PC-3 (cell line): ENCODE measurements at regions not wholly inside any gene's neighbourhood (a gene's known extent, or its start where the extent isn't known, plus 50 kb on each side); places are given as distances from the start of the nearest gene placed in this dataset.

Experiments
- ATAC-seq: fragments of 200-7000 bp; cut with Tn5 transposase; 2 replicates; pipeline ENCODE4 v1.9.1; 2020; ENCODE audit warnings: mild to moderate bottlenecking, moderate library complexity
- BruUV-seq: library from RNA; stranded (reverse); fragments of 400-500 nt; replicated peaks from 2 replicates; lab custom pipeline; 2021; lab: Mats Ljungman, UMichigan
- CTCF ChIA-PET: fragments of 300-600 bp; sonication (Branson Sonifier 250); formaldehyde crosslinking; loops from one replicate; lab custom pipeline; 2022; ENCODE audit warnings: antibody characterized with exemption; lab: Charles Lee
- POLR2A ChIA-PET: fragments of 300-600 bp; sonication (Branson Sonifier 250); formaldehyde crosslinking; loops from one replicate; lab custom pipeline; 2022; ENCODE audit warnings: antibody characterized with exemption; ENCODE audit not compliant: unreplicated experiment; lab: Charles Lee
- DNase-seq: peaks from one replicate; pipeline ENCODE4 v3.0.0-alpha.2; 2015
- H2AFZ ChIP-seq: fragments of 300-600 bp; sonication (generic); 2 replicates; pipeline ENCODE4 v1.6.0; 2016; ENCODE audit warnings: antibody characterized with exemption, low read length
- H3F3A ChIP-seq: fragments of 300-600 bp; sonication (generic); one replicate; pipeline ENCODE4 v1.6.0; 2017; ENCODE audit warnings: antibody characterized with exemption, low read length, control low read depth, mild to moderate bottlenecking; ENCODE audit not compliant: unreplicated experiment
- H3K27ac ChIP-seq: fragments of 300-600 bp; sonication (generic); 2 replicates; pipeline ENCODE4 v1.5.1; 2016; ENCODE audit warnings: mild to moderate bottlenecking, low read length
- H3K27me3 ChIP-seq: fragments of 300-600 bp; sonication (generic); 2 replicates; pipeline ENCODE4 v1.6.1; 2016; ENCODE audit warnings: low read length, mixed read lengths
- H3K36me3 ChIP-seq: fragments of 300-600 bp; sonication (generic); 2 replicates; pipeline ENCODE4 v1.6.1; 2016; ENCODE audit warnings: low read depth, mixed run types, low read length, mixed read lengths
- H3K4me1 ChIP-seq: fragments of 300-600 bp; sonication (generic); 2 replicates; pipeline ENCODE4 v1.5.1; 2016; ENCODE audit warnings: low read length; ENCODE audit not compliant: insufficient read depth
- H3K4me2 ChIP-seq: fragments of 300-600 bp; sonication (generic); 2 replicates; pipeline ENCODE4 v1.6.0; 2016; ENCODE audit warnings: low read length
- H3K4me3 ChIP-seq: fragments of 300-600 bp; sonication (generic); 2 replicates; pipeline ENCODE4 v1.5.1; 2016; ENCODE audit warnings: mild to moderate bottlenecking, low read length, mixed read lengths
- H3K79me2 ChIP-seq: fragments of 300-600 bp; sonication (generic); 2 replicates; pipeline ENCODE4 v1.6.1; 2017; ENCODE audit warnings: low read length, mixed read lengths
- H3K9ac ChIP-seq: fragments of 300-600 bp; sonication (generic); 2 replicates; pipeline ENCODE4 v1.6.0; 2016; ENCODE audit warnings: mild to moderate bottlenecking, low read length
- H3K9me2 ChIP-seq: fragments of 300-600 bp; sonication (generic); replicated peaks from 2 replicates; pipeline ENCODE4 v1.6.1; 2016; ENCODE audit warnings: mixed run types, low read length, mixed read lengths
- H3K9me3 ChIP-seq: fragments of 300-600 bp; sonication (generic); 2 replicates; pipeline ENCODE4 v1.6.1; 2016; ENCODE audit warnings: low read length, mixed read lengths
- H4K20me1 ChIP-seq: fragments of 300-600 bp; sonication (generic); 2 replicates; pipeline ENCODE4 v1.6.1; 2016; ENCODE audit warnings: low read length, mixed read lengths
- EZH2 ChIP-seq: fragments of 300-600 bp; sonication (generic); IDR thresholded peaks from one replicate; pipeline ENCODE4 v1.6.1; 2017; ENCODE audit warnings: antibody characterized with exemption, mild to moderate bottlenecking, low read length; ENCODE audit not compliant: unreplicated experiment
- EZH2phosphoT487 ChIP-seq: fragments of 300-600 bp; sonication (generic); IDR thresholded peaks from 2 replicates; pipeline ENCODE4 v1.6.1; 2018; ENCODE audit warnings: mild to moderate bottlenecking, antibody characterized with exemption, low read length, borderline replicate concordance
- intact Hi-C: fragments of 100-400 bp; cut with micrococcal nuclease; formaldehyde crosslinking; loops from 2 replicates; pipeline ENCODE4 v1.9.0; 2023
- TF ChIP-seq, protein P1 (sequence below): fragments of 300-600 bp; sonication (generic); conservative IDR thresholded peaks from 2 replicates; pipeline ENCODE4 v1.5.1; 2017; ENCODE audit warnings: antibody characterized with exemption, low read depth, mild to moderate bottlenecking, low read length

GRCh38 chr3:43862992-43863805 is 172.5 kb downstream of the ABHD5 start:
- POLR2A ChIA-PET, result no interaction called here
- Histone ChIP-seq H3K9ac (no peak overlapping the region), H3K36me3 (no peaks in the 10 kb centered on the region), H3K4me2 (no peak overlapping the region), H4K20me1 (no peaks in the 10 kb centered on the region), H3K9me2 (no peaks in the 10 kb centered on the region), H3K4me1 (peaks cover 30% of the 10 kb centered on the region), H3K79me2 (no peaks in the 10 kb centered on the region), H3F3A (no peaks in the 10 kb centered on the region), H3K4me3 (no peak overlapping the region), H3K27ac (no peak overlapping the region), H3K9me3 (no peaks in the 10 kb centered on the region), H3K27me3 (no peaks in the 10 kb centered on the region), H2AFZ (no peak overlapping the region)
- ATAC-seq, result no peak
- CTCF ChIA-PET, result no interaction called here
- intact Hi-C loops, result no loop called here
- BruUV-seq, result no TSS peak
- no peak for DNase-seq
- no peak for TF ChIP-seq EZH2phosphoT487
- TF ChIP-seq, protein P1, sequence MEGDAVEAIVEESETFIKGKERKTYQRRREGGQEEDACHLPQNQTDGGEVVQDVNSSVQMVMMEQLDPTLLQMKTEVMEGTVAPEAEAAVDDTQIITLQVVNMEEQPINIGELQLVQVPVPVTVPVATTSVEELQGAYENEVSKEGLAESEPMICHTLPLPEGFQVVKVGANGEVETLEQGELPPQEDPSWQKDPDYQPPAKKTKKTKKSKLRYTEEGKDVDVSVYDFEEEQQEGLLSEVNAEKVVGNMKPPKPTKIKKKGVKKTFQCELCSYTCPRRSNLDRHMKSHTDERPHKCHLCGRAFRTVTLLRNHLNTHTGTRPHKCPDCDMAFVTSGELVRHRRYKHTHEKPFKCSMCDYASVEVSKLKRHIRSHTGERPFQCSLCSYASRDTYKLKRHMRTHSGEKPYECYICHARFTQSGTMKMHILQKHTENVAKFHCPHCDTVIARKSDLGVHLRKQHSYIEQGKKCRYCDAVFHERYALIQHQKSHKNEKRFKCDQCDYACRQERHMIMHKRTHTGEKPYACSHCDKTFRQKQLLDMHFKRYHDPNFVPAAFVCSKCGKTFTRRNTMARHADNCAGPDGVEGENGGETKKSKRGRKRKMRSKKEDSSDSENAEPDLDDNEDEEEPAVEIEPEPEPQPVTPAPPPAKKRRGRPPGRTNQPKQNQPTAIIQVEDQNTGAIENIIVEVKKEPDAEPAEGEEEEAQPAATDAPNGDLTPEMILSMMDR, result no peak
- no peak for TF ChIP-seq EZH2

- Histone ChIP-seq H3K9ac (no peak overlapping the region), H3K27ac (no peak overlapping the region), H3K4me3 (no peak overlapping the region), H3K9me2 (no peaks in the 10 kb centered on the region), H3K4me2 (no peak overlapping the region), H3F3A (no peaks in the 10 kb centered on the region), H3K27me3 (no peaks in the 10 kb centered on the region), H4K20me1 (no peaks in the 10 kb centered on the region), H3K79me2 (no peaks in the 10 kb centered on the region), H3K36me3 (no peaks in the 10 kb centered on the region), H3K4me1 (peaks cover 39% of the 10 kb centered on the region), H2AFZ (no peak overlapping the region), H3K9me3 (no peaks in the 10 kb centered on the region)
- ChIA-PET POLR2A (no interaction called here), CTCF (no interaction called here)
- no peak for ATAC-seq
- BruUV-seq, result no TSS peak
- TF ChIP-seq EZH2phosphoT487 (no peak), EZH2 (no peak)
- TF ChIP-seq, protein P1, result no peak
- no peak for DNase-seq
- intact Hi-C loops, result no loop called here
Observed at GRCh38 chr3:43863966-43864933, 173.5 kb downstream of the ABHD5 start.
